Ovary (tissue), 3 donors: ENCODE measurements at regions not wholly inside any gene's neighbourhood (a gene's known extent, or its start where the extent isn't known, plus 50 kb on each side); places are given as distances from the start of the nearest gene placed in this dataset.

Experiments used
- CTCF ChIP-seq, 3 donors: fragments of 450-650 bp in 2 of 3; fragments of 200-600 bp in 1 of 3; IDR thresholded peaks; one replicate each; pipeline versions ENCODE4 v1.5.1 to v1.8.0; 2016 to 2022; ENCODE audit warnings: antibody characterized with exemption in 3 of 3, mild to moderate bottlenecking in 1 of 3
- POLR2A ChIP-seq: fragments of 450-650 bp; IDR thresholded peaks from one replicate; pipeline ENCODE4 v1.6.1; 2017; ENCODE audit warnings: antibody characterized with exemption, mild to moderate bottlenecking, moderate library complexity
- donor health status: DM: no; HTN: no; CAD: no.

- TF ChIP-seq CTCF (IDR thresholded peaks at IDR 0.05) (no peak), POLR2A (no peak)
These were observed 135.4 kb downstream of the OPN5 start for GRCh38 chr6:47917202-47917601.
